HG03457 (cell line): ENCODE measurements at regions not wholly inside any gene's neighbourhood (a gene's known extent, or its start where the extent isn't known, plus 50 kb on each side); places are given as distances from the start of the nearest gene placed in this dataset.
"Not testable (repeated sequence)": the region's sequence is repeated elsewhere in the genome, so short reads cannot be mapped to it uniquely, and the experiment has no call there.

Experiments used
- ATAC-seq: cut with Tn5 transposase; IDR thresholded peaks from one replicate; pipeline ENCODE4 v1.9.1; 2021; ENCODE audit warnings: moderate number of reproducible peaks; ENCODE audit not compliant: unreplicated experiment

- ATAC-seq: no peak
Measured at GRCh38 chr13:79895416-79895815, 414.5 kb downstream of the NDFIP2 start.

- ATAC-seq: not testable (repeated sequence)
Measured at GRCh38 chr13:79887278-79887677, 406.3 kb downstream of the NDFIP2 start.

GRCh38 chr13:79886601-79887000 is 405.6 kb downstream of the NDFIP2 start:
- no peak for ATAC-seq

- ATAC-seq: no peak
Measured at GRCh38 chr13:79884890-79885289, 403.9 kb downstream of the NDFIP2 start.

GRCh38 chr13:79883216-79883615 is 402.3 kb downstream of the NDFIP2 start:
- no peak for ATAC-seq

GRCh38 chr13:79880818-79881217 is 399.9 kb downstream of the NDFIP2 start:
- ATAC-seq: no peak

GRCh38 chr13:79874396-79875360 is 393.7 kb downstream of the NDFIP2 start:
- ATAC-seq: no peak

- no peak for ATAC-seq
Measured at GRCh38 chr13:79871594-79871993, 390.6 kb downstream of the NDFIP2 start.

- ATAC-seq: no peak
Measured at GRCh38 chr13:79870766-79871165, 389.8 kb downstream of the NDFIP2 start.

GRCh38 chr13:79870123-79870522 is 389.2 kb downstream of the NDFIP2 start:
- ATAC-seq: no peak

- no peak for ATAC-seq
Measured at GRCh38 chr13:79869326-79869725, 388.4 kb downstream of the NDFIP2 start.

GRCh38 chr13:79867254-79867653 is 386.3 kb downstream of the NDFIP2 start:
- no peak for ATAC-seq

- no peak for ATAC-seq
Measured at GRCh38 chr13:79866436-79866835, 385.5 kb downstream of the NDFIP2 start.

- ATAC-seq: no peak
Measured at GRCh38 chr13:79862515-79862914, 381.6 kb downstream of the NDFIP2 start.

GRCh38 chr13:79861731-79862130 is 380.8 kb downstream of the NDFIP2 start:
- ATAC-seq: no peak

- ATAC-seq: no peak
Measured at GRCh38 chr13:79860791-79861190, 379.8 kb downstream of the NDFIP2 start.

- ATAC-seq: no peak
Measured at GRCh38 chr13:79859756-79860155, 378.8 kb downstream of the NDFIP2 start.

GRCh38 chr13:79853251-79853650 is 372.3 kb downstream of the NDFIP2 start:
- ATAC-seq: no peak

GRCh38 chr13:79851318-79851717 is 370.4 kb downstream of the NDFIP2 start:
- no peak for ATAC-seq

- no peak for ATAC-seq
Measured at GRCh38 chr13:79847882-79848592, 367.1 kb downstream of the NDFIP2 start.

- no peak for ATAC-seq
Measured at GRCh38 chr13:79846386-79846785, 365.4 kb downstream of the NDFIP2 start.
